GM10266 (cell line): ENCODE measurements at regions not wholly inside any gene's neighbourhood (a gene's known extent, or its start where the extent isn't known, plus 50 kb on each side); places are given as distances from the start of the nearest gene placed in this dataset.
A peak's percentile ranks its signal among the peaks of the same experiment; 100 is the strongest.
"Not testable (repeated sequence)": the region's sequence is repeated elsewhere in the genome, so short reads cannot be mapped to it uniquely, and the experiment has no call there.

Source experiments
- DNase-seq: peaks from one replicate; pipeline ENCODE4 v3.0.0; 2012; ENCODE audit errors: extremely low spot score
- CTCF ChIP-seq: IDR thresholded peaks from 2 replicates; pipeline ENCODE4 v1.5.1; 2012; ENCODE audit warnings: mild to moderate bottlenecking, low read depth; ENCODE audit not compliant: control insufficient read depth, insufficient read depth; ENCODE audit errors: missing control alignments

DNA sequence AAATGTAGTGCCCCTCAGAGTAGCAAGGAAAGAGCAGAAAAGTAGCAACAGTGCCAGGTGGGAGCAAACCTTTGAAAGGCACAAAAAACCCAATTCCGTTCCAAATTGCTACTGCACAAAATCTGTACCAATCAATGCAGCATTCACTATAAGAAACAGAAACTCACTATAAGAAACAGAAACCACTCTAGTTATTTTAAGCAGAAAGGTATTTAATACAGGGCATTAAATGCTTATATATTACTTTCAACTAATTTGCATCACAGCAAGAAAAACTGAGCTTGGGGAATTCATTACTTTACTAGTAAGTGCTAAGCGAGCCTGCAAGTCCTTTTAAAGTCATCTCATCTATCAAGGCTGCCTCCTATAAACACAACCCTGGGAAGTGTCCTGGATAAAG lies 116.5 kb upstream of the OLIG3 start:
- no peak for DNase-seq

DNA sequence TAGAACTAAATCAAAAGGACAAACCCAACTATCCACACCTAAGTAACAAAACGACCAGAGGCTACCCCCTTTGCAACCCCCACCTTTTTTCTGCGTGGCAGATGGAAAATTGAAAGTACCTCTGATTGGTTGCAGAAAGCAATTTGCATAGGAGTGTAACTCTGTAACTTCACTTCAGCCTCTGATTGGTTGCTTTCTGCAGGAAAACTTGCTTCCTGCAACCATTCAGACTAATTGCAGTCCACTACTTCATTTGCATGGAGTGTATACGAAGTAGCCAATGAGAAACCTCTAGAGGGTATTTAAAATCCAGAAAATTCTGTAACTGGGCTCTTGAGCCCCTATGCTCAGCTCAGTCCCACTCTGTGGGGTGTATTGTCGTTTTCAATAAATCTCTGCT lies 129.1 kb upstream of the OLIG3 start:
- no peak for DNase-seq
- TF ChIP-seq CTCF = no peak

More for the DNA sequence above, 116.5 kb upstream of the OLIG3 start:
- TF ChIP-seq CTCF = no peak

DNA sequence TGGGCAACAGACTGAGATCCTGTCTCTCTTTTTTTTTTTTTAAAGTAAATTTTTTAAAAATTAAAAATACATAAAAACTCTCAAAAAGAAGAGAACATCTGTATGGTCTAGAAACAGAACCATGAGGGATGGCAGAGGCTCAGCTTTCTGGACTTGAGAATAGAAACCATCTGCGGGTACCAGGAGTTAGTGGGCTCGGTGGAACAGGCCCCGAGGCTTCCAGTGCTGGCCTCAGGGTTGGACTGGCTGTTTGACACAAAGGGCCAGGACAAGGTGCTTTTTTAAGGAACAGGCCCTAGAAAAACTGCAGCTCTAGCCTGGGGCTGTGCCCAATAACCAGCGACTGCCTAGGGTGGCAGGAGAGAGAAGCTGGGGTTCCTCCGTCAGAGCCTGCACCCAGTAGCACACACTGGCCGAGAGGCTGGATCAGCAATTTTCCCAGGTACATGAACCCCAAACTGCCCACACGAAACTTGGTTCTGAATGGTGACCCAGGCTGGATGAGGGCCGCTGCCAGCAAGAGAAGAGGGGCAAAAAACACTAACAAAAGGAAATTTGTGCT lies 131.0 kb upstream of the OLIG3 start:
- TF ChIP-seq CTCF = no peak
- DNase-seq = no peak

DNA sequence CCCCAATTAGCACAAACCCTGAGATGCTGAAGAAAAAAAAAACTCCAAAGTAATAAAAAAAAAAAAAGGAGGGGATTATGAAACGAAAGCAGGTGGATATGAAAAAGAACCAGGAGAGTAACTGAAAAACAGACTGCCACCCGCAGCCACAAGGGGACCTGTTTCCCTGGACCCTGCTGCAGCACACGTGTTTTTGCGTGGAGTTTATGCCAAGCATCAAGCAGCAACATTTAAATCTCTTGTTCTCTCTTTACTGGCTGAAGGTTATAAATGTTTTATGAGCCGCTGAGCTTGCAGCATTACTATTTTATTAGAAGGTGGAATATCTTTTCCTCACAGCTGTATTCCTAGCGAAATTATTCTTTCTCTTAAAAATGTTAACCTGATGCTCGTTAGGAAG lies 131.6 kb upstream of the OLIG3 start:
- no peak for TF ChIP-seq CTCF
- DNase-seq = no peak

DNA sequence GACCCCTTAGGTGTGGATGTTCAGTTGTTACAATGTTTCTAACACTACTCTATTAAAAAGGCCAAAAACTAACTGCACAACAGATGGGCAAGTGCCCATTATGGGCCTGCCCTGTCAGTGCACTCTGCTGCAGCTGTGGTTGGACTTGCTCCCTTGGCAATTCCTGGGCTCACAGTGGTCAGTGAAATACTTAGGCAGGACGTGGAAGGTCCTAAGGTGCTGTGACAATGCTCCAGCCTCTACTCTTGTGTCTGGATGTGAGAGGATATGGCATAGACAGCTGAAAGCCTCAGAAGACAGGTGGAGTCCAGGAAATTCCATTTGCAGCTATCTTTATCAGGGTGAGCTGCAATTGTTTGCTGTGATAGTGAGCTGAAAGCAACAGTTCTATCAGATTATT lies 136.5 kb upstream of the OLIG3 start:
- DNase-seq = no peak
- no peak for TF ChIP-seq CTCF

DNA sequence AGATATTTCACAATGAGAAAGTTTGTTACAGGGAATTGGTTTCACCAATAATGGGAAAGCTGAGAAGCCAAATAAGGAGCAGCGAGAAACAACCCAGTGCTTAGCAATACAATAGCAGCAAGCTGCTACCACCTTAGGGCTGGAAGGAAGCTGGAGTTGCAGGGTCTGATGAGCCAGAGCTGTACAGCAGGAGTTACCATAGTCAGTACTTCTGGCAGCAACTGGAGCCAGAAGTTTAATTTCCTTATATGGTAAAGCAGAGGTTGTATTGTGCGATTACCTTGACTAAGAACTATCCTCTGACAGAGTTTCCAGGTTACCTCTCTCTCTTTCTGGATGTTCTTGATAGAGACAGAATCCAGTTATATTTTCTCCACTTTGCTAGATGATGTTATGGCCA lies 137.1 kb upstream of the OLIG3 start:
- DNase-seq = peak; percentile 21
- no peak for TF ChIP-seq CTCF

DNA sequence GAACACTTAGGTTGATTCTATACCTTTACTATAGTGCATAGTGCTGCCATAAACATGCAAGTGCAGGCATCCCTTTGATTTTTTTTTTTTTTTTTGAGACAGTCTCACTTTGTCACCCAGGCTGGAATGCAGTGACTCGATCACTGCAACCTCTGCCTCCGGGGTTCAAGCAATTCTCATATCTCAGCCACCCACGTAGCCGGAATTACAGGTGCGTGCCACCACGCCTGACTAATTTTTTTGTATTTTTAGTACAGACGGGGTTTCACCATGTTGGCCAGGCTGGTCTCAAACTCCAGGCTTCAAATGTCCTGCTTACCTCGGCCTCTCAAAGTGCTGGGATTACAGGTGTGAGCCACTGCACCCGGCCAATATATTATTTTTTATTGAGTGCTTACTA lies 140.0 kb upstream of the OLIG3 start:
- DNase-seq = not testable (repeated sequence)

- no peak for DNase-seq
- no peak for TF ChIP-seq CTCF
Measured at GRCh38 chr6:137637121-137637520, 142.9 kb upstream of the OLIG3 start.
